NCI-H187 treated with DMSO at 0.1 percent for 48 hours (cell line): ENCODE measurements at regions not wholly inside any gene's neighbourhood (a gene's known extent, or its start where the extent isn't known, plus 50 kb on each side); places are given as distances from the start of the nearest gene placed in this dataset.
"Not testable (repeated sequence)": the region's sequence is repeated elsewhere in the genome, so short reads cannot be mapped to it uniquely, and the experiment has no call there.

Source experiments
- DNase-seq: peaks from one replicate; lab custom pipeline; 2025; lab: John Stamatoyannopoulos, UW

- no peak for DNase-seq
Measured at GRCh38 chr2:2797797-2798196, 466.7 kb upstream of the MYT1L start.

GRCh38 chr2:2796207-2796606 lies 465.1 kb upstream of the MYT1L start:
- no peak for DNase-seq

GRCh38 chr2:2795438-2796091 lies 464.5 kb upstream of the MYT1L start:
- DNase-seq: no peak

- no peak for DNase-seq
Measured at GRCh38 chr2:2793925-2794560, 463.0 kb upstream of the MYT1L start.

- no peak for DNase-seq
Measured at GRCh38 chr2:2793514-2793913, 462.4 kb upstream of the MYT1L start.

- no peak for DNase-seq
Measured at GRCh38 chr2:2791606-2792005, 460.5 kb upstream of the MYT1L start.

- no peak for DNase-seq
Measured at GRCh38 chr2:2791031-2791430, 460.0 kb upstream of the MYT1L start.

- DNase-seq: peak; percentile 78
Measured at GRCh38 chr2:2788076-2788475, 457.0 kb upstream of the MYT1L start.

GRCh38 chr2:2787301-2787907 lies 456.3 kb upstream of the MYT1L start:
- no peak for DNase-seq

GRCh38 chr2:2782007-2782406 lies 450.9 kb upstream of the MYT1L start:
- DNase-seq: no peak

- DNase-seq: no peak
Measured at GRCh38 chr2:2779727-2780126, 448.7 kb upstream of the MYT1L start.

GRCh38 chr2:2777876-2778275 lies 446.8 kb upstream of the MYT1L start:
- no peak for DNase-seq

- DNase-seq: no peak
Measured at GRCh38 chr2:2777213-2777612, 446.1 kb upstream of the MYT1L start.

GRCh38 chr2:2775018-2775417 lies 443.9 kb upstream of the MYT1L start:
- no peak for DNase-seq

GRCh38 chr2:2773692-2774091 lies 442.6 kb upstream of the MYT1L start:
- no peak for DNase-seq

- not testable (repeated sequence) for DNase-seq
Measured at GRCh38 chr2:2773080-2773479, 442.0 kb upstream of the MYT1L start.

GRCh38 chr2:2771721-2772411 lies 440.8 kb upstream of the MYT1L start:
- no peak for DNase-seq

GRCh38 chr2:2769481-2770431 lies 438.7 kb upstream of the MYT1L start:
- no peak for DNase-seq

- no peak for DNase-seq
Measured at GRCh38 chr2:2768476-2768875, 437.4 kb upstream of the MYT1L start.

- DNase-seq: no peak
Measured at GRCh38 chr2:2767837-2768236, 436.8 kb upstream of the MYT1L start.

GRCh38 chr2:2765839-2766495 lies 434.9 kb upstream of the MYT1L start:
- no peak for DNase-seq
